WTC11 (cell line): ENCODE measurements at regions not wholly inside any gene's neighbourhood (a gene's known extent, or its start where the extent isn't known, plus 50 kb on each side); places are given as distances from the start of the nearest gene placed in this dataset.

Experiments used
- ATAC-seq: fragments of 200-7000 bp; cut with Tn5 transposase; 2 replicates; pipeline ENCODE4 v1.10.0; 2021; ENCODE audit warnings: mild to moderate bottlenecking, moderate library complexity
- CTCF ChIA-PET: fragments of 300-600 bp; sonication (Branson Sonifier 250); formaldehyde crosslinking; loops from one replicate; lab custom pipeline; 2021; ENCODE audit warnings: antibody characterized with exemption; lab: Charles Lee
- POLR2A ChIA-PET: fragments of 350-600 bp; sonication (Branson Sonifier 250); formaldehyde crosslinking; loops from one replicate; lab custom pipeline; 2021; ENCODE audit warnings: antibody characterized with exemption; lab: Charles Lee
- DNase-seq: peaks from one replicate; pipeline ENCODE4 v3.0.0; 2021; ENCODE audit warnings: low spot score
- H3K27ac Mint-ChIP-seq: 2 replicates; pipeline ENCODE4 v1.8.0; 2021; ENCODE audit warnings: mixed read lengths
- H3K27me3 Mint-ChIP-seq: 2 replicates; pipeline ENCODE4 v1.8.0; 2021; ENCODE audit warnings: low read depth, mild to moderate bottlenecking, moderate library complexity, mixed read lengths
- H3K36me3 Mint-ChIP-seq: 2 replicates; pipeline ENCODE4 v1.8.0; 2021; ENCODE audit warnings: mixed read lengths
- H3K4me1 Mint-ChIP-seq: 2 replicates; pipeline ENCODE4 v1.8.0; 2022; ENCODE audit warnings: mixed read lengths
- H3K4me3 Mint-ChIP-seq: 2 replicates; pipeline ENCODE4 v1.8.0; 2021; ENCODE audit warnings: mild to moderate bottlenecking, moderate library complexity, mixed read lengths
- H3K9me3 Mint-ChIP-seq: 2 replicates; pipeline ENCODE4 v1.8.0; 2021; ENCODE audit warnings: mixed read lengths
- E2F5 ChIP-seq: sonication (generic); formaldehyde crosslinking; IDR thresholded peaks from 2 replicates; pipeline ENCODE4 v1.8.1; 2022; ENCODE audit warnings: mild to moderate bottlenecking, moderate library complexity, missing genetic modification reagents
- EMX1 ChIP-seq: fragments of 250-450 bp; sonication (Bioruptor Pico); IDR thresholded peaks from 2 replicates; pipeline ENCODE4 v1.8.0; 2021; ENCODE audit warnings: mild to moderate bottlenecking
- GABPB1 ChIP-seq: sonication (generic); formaldehyde crosslinking; IDR thresholded peaks from 2 replicates; pipeline ENCODE4 v1.8.1; 2023; ENCODE audit warnings: mild to moderate bottlenecking, missing genetic modification reagents
- GTF2I ChIP-seq: fragments of 250-450 bp; sonication (Bioruptor Pico); conservative IDR thresholded peaks from 2 replicates; pipeline ENCODE4 v1.4.0; 2021; ENCODE audit warnings: mild to moderate bottlenecking
- JUN ChIP-seq: sonication (generic); formaldehyde crosslinking; IDR thresholded peaks from 2 replicates; pipeline ENCODE4 v1.8.0; 2023; ENCODE audit warnings: mild to moderate bottlenecking, missing genetic modification reagents
- MXD4 ChIP-seq: fragments of 250-450 bp; sonication (Bioruptor Pico); IDR thresholded peaks from 2 replicates; pipeline ENCODE4 v1.8.0; 2021; ENCODE audit warnings: mild to moderate bottlenecking, moderate library complexity, borderline replicate concordance
- MYBL2 ChIP-seq: sonication (generic); formaldehyde crosslinking; IDR thresholded peaks from 2 replicates; pipeline ENCODE4 v1.8.1; 2023; ENCODE audit warnings: mild to moderate bottlenecking, moderate library complexity, missing genetic modification reagents
- NR2C2 ChIP-seq: sonication (generic); formaldehyde crosslinking; IDR thresholded peaks from 2 replicates; pipeline ENCODE4 v1.8.0; 2022; ENCODE audit warnings: mild to moderate bottlenecking, missing genetic modification reagents
- OVOL2 ChIP-seq: fragments of 250-450 bp; sonication (Bioruptor Pico); IDR thresholded peaks from 2 replicates; pipeline ENCODE4 v1.9.0; 2021; ENCODE audit warnings: mild to moderate bottlenecking, borderline replicate concordance
- PRDM15 ChIP-seq: sonication (generic); formaldehyde crosslinking; IDR thresholded peaks from 2 replicates; pipeline ENCODE4 v1.8.0; 2022; ENCODE audit warnings: missing genetic modification reagents
- RORB ChIP-seq: fragments of 250-450 bp; sonication (Bioruptor Pico); IDR thresholded peaks from 2 replicates; pipeline ENCODE4 v1.9.0; 2021; ENCODE audit warnings: mild to moderate bottlenecking
- SMAD4 ChIP-seq: sonication (generic); formaldehyde crosslinking; IDR thresholded peaks from 2 replicates; pipeline ENCODE4 v1.8.0; 2022; ENCODE audit warnings: mild to moderate bottlenecking, missing genetic modification reagents
- SP1 ChIP-seq: sonication (generic); formaldehyde crosslinking; conservative IDR thresholded peaks from 2 replicates; pipeline ENCODE4 v1.8.1; 2022; ENCODE audit warnings: missing genetic modification reagents
- TCF7 ChIP-seq: sonication (generic); formaldehyde crosslinking; IDR thresholded peaks from 2 replicates; pipeline ENCODE4 v1.8.0; 2022; ENCODE audit warnings: mild to moderate bottlenecking, low read depth, missing genetic modification reagents, moderate library complexity
- ZNF219 ChIP-seq: sonication (generic); formaldehyde crosslinking; IDR thresholded peaks from 2 replicates; pipeline ENCODE4 v1.8.0; 2023; ENCODE audit warnings: missing genetic modification reagents, mild to moderate bottlenecking, borderline replicate concordance
- ZNF396 ChIP-seq: fragments of 250-450 bp; sonication (Bioruptor Pico); IDR thresholded peaks from 2 replicates; pipeline ENCODE4 v1.8.0; 2021; ENCODE audit warnings: mild to moderate bottlenecking, moderate library complexity, borderline replicate concordance
- ZNF671 ChIP-seq: fragments of 250-450 bp; sonication (Bioruptor Pico); IDR thresholded peaks from 2 replicates; pipeline ENCODE4 v1.8.0; 2021; ENCODE audit warnings: mild to moderate bottlenecking
- TF ChIP-seq, protein P1 (sequence below): sonication (generic); formaldehyde crosslinking; conservative IDR thresholded peaks from 2 replicates; pipeline ENCODE4 v1.8.1; 2022; ENCODE audit warnings: mild to moderate bottlenecking, missing genetic modification reagents
- TF ChIP-seq, protein P2 (sequence below): sonication (generic); formaldehyde crosslinking; IDR thresholded peaks from 2 replicates; pipeline ENCODE4 v1.8.0; 2023; ENCODE audit warnings: mild to moderate bottlenecking, missing genetic modification reagents
- TF ChIP-seq, protein P3 (sequence below): fragments of 250-450 bp; sonication (Bioruptor Pico); IDR thresholded peaks from 2 replicates; pipeline ENCODE4 v1.9.0; 2021; ENCODE audit warnings: mild to moderate bottlenecking
- TF ChIP-seq, protein P4 (sequence below): fragments of 250-450 bp; sonication (Bioruptor Pico); IDR thresholded peaks from 2 replicates; pipeline ENCODE4 v1.9.0; 2021; ENCODE audit warnings: mild to moderate bottlenecking
- TF ChIP-seq, protein P5 (sequence below): sonication (generic); formaldehyde crosslinking; IDR thresholded peaks from 2 replicates; pipeline ENCODE4 v1.8.1; 2023; ENCODE audit warnings: mild to moderate bottlenecking, moderate library complexity, missing genetic modification reagents

DNA sequence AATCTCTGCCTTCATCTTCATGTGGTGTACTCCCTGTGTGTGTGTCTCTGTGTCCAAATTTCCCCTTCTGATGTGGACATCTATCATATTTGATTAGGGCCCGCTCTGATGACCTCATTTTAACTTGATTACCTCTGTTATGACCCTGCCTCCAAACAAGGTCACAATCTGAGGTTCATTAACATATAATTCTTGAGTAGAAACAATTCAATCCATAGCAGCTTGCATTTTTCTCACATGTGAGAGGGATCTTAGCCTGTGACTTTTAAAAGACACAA, 130.9 kb upstream of the RAB4A start:
- Mint-ChIP-seq H3K27me3 (no peaks in the 10 kb centered on the region), H3K9me3 (peaks cover 18% of the 10 kb centered on the region), H3K36me3 (peaks cover 16% of the 10 kb centered on the region), H3K4me3 (no peak overlapping the region), H3K4me1 (peaks cover 7% of the 10 kb centered on the region), H3K27ac (no peak overlapping the region)
- TF ChIP-seq, protein P1, sequence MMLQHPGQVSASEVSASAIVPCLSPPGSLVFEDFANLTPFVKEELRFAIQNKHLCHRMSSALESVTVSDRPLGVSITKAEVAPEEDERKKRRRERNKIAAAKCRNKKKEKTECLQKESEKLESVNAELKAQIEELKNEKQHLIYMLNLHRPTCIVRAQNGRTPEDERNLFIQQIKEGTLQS (CRISPR knock-in tag): no peak
- TF ChIP-seq OVOL2 (CRISPR knock-in tag) (no peak), ZNF671 (CRISPR knock-in tag) (no peak), ZNF396 (CRISPR knock-in tag) (no peak), EMX1 (CRISPR knock-in tag) (no peak), NR2C2 (CRISPR knock-in tag) (no peak), PRDM15 (CRISPR knock-in tag) (no peak), RORB (CRISPR knock-in tag) (no peak), MYBL2 (CRISPR knock-in tag) (no peak), SP1 (CRISPR knock-in tag) (no peak), GABPB1 (CRISPR knock-in tag) (no peak), SMAD4 (CRISPR knock-in tag) (no peak), ZNF219 (CRISPR knock-in tag) (no peak), GTF2I (CRISPR knock-in tag) (no peak)
- TF ChIP-seq, protein P2, sequence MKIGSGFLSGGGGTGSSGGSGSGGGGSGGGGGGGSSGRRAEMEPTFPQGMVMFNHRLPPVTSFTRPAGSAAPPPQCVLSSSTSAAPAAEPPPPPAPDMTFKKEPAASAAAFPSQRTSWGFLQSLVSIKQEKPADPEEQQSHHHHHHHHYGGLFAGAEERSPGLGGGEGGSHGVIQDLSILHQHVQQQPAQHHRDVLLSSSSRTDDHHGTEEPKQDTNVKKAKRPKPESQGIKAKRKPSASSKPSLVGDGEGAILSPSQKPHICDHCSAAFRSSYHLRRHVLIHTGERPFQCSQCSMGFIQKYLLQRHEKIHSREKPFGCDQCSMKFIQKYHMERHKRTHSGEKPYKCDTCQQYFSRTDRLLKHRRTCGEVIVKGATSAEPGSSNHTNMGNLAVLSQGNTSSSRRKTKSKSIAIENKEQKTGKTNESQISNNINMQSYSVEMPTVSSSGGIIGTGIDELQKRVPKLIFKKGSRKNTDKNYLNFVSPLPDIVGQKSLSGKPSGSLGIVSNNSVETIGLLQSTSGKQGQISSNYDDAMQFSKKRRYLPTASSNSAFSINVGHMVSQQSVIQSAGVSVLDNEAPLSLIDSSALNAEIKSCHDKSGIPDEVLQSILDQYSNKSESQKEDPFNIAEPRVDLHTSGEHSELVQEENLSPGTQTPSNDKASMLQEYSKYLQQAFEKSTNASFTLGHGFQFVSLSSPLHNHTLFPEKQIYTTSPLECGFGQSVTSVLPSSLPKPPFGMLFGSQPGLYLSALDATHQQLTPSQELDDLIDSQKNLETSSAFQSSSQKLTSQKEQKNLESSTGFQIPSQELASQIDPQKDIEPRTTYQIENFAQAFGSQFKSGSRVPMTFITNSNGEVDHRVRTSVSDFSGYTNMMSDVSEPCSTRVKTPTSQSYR (CRISPR knock-in tag): no peak
- TF ChIP-seq, protein P3, sequence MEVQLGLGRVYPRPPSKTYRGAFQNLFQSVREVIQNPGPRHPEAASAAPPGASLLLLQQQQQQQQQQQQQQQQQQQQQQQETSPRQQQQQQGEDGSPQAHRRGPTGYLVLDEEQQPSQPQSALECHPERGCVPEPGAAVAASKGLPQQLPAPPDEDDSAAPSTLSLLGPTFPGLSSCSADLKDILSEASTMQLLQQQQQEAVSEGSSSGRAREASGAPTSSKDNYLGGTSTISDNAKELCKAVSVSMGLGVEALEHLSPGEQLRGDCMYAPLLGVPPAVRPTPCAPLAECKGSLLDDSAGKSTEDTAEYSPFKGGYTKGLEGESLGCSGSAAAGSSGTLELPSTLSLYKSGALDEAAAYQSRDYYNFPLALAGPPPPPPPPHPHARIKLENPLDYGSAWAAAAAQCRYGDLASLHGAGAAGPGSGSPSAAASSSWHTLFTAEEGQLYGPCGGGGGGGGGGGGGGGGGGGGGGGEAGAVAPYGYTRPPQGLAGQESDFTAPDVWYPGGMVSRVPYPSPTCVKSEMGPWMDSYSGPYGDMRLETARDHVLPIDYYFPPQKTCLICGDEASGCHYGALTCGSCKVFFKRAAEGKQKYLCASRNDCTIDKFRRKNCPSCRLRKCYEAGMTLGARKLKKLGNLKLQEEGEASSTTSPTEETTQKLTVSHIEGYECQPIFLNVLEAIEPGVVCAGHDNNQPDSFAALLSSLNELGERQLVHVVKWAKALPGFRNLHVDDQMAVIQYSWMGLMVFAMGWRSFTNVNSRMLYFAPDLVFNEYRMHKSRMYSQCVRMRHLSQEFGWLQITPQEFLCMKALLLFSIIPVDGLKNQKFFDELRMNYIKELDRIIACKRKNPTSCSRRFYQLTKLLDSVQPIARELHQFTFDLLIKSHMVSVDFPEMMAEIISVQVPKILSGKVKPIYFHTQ (CRISPR knock-in tag): no peak
- TF ChIP-seq, protein P4, sequence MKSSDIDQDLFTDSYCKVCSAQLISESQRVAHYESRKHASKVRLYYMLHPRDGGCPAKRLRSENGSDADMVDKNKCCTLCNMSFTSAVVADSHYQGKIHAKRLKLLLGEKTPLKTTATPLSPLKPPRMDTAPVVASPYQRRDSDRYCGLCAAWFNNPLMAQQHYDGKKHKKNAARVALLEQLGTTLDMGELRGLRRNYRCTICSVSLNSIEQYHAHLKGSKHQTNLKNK: no peak
- ATAC-seq (no peak), DNase-seq (no peak)
- ChIA-PET POLR2A (no interaction called here), CTCF (no interaction called here)

DNA sequence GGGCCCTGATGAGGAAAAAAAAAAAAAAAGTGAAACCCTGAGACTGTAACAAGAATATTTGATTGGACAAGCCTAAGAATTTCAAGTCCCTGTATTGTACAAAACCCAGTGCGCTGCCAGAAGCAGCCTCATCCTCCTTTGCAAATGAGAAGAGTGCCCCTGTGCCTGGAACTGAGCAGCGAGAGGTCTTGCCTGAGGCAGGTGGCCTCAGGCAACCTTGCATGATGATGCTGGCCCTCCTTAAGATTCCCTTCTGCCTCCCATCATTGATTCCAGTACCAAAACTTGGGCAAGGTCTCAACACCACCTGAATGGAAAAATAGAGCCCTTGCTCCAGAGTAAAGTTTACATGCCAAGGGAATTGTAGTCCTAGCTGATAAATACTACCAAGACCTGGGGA, 129.6 kb upstream of the RAB4A start:
- CTCF ChIA-PET: interaction anchor here (1.3 kb wide), 1 partner anchor 87 kb away, joined by 3 read pairs; no protein-coding TSS in a partner anchor
- POLR2A ChIA-PET: no interaction called here
- H3K27me3 Mint-ChIP-seq: no peaks in the 10 kb centered on the region
- peaks cover 4% of the 10 kb centered on the region for H3K36me3 Mint-ChIP-seq
- H3K4me3 Mint-ChIP-seq: no peak overlapping the region
- no peak for DNase-seq
- no peak overlapping the region for H3K27ac Mint-ChIP-seq
- H3K9me3 Mint-ChIP-seq: peaks cover 6% of the 10 kb centered on the region
- no peak for ATAC-seq
- H3K4me1 Mint-ChIP-seq: peaks cover 7% of the 10 kb centered on the region
- TF ChIP-seq JUN (CRISPR knock-in tag): no peak
- no peak for TF ChIP-seq TCF7 (CRISPR knock-in tag)
- no peak for TF ChIP-seq E2F5
- no peak for TF ChIP-seq MXD4 (CRISPR knock-in tag)
- TF ChIP-seq, protein P1 (CRISPR knock-in tag): no peak
- TF ChIP-seq, protein P5, sequence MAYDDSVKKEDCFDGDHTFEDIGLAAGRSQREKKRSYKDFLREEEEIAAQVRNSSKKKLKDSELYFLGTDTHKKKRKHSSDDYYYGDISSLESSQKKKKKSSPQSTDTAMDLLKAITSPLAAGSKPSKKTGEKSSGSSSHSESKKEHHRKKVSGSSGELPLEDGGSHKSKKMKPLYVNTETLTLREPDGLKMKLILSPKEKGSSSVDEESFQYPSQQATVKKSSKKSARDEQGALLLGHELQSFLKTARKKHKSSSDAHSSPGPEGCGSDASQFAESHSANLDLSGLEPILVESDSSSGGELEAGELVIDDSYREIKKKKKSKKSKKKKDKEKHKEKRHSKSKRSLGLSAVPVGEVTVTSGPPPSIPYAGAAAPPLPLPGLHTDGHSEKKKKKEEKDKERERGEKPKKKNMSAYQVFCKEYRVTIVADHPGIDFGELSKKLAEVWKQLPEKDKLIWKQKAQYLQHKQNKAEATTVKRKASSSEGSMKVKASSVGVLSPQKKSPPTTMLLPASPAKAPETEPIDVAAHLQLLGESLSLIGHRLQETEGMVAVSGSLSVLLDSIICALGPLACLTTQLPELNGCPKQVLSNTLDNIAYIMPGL (CRISPR knock-in tag): no peak
